ENCODE measurements at regions not wholly inside any gene's neighbourhood (a gene's known extent, or its start where the extent isn't known, plus 50 kb on each side); places are given as distances from the start of the nearest gene placed in this dataset.

DNA sequence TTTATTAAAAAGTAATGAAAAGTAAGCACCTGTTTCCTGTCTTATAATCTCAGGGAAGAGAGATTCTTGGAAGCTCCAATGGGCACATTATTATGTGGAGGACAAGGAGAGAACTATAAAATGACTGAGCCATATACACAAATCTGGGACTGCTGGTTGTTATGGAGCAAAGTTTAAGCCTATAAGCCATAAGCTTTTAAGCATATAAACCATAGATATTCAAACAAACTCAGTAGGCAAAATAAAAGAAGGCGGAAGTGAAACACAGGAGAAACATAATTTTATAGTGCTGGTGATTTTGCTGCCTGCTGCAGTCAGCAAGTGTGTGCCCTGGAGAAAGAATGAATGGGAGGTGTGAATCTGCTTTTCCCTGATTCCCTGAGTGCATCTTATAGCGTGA is 274.4 kb downstream of the KIF20B start:
- no peak for FAIRE-seq
- DNase-seq (ENCODE audit: low spot score), result no peak
- BruUV-seq (replicated peaks), result no TSS peak
- Histone ChIP-seq H2AFZ (ENCODE audit: low read length) (no peak overlapping the region), H3K36me3 (replicated peaks in 1 of 2; ENCODE audit: control insufficient read depth in 1 of 2, insufficient read depth in 2 of 2, low read length in 2 of 2) (no peaks in the 10 kb centered on the region), H3K27me3 (ENCODE audit: control insufficient read depth in 1 of 2, insufficient read depth in 2 of 2, low read length in 2 of 2) (peaks cover 0 to 2% of the 10 kb centered on the region in 2 experiments; a peak in 1 of 5 replicates), H3K79me2 (ENCODE audit: insufficient read depth, low read length) (no peaks in the 10 kb centered on the region), H3K4me1 (ENCODE audit: insufficient read depth, low read length) (no peaks in the 10 kb centered on the region), H3K9me3 (ENCODE audit: low read length) (no peaks in the 10 kb centered on the region), H3K4me3 (replicated peaks in 1 of 3; ENCODE audit: insufficient read depth in 1 of 3, low read depth in 2 of 3, low read length in 3 of 3) (no peak overlapping the region), H4K20me1 (ENCODE audit: insufficient read depth, low read length) (no peaks in the 10 kb centered on the region), H3K4me2 (ENCODE audit: low read depth, low read length) (no peak overlapping the region), H3K9ac (ENCODE audit: insufficient read depth, low read depth, low read length) (no peak overlapping the region), H3K27ac (ENCODE audit: extremely low read length, insufficient read depth, low read length) (no peak overlapping the region)
- ChIA-PET POLR2A (no interaction called here), CTCF (ENCODE audit: low intra/inter-chr PET ratio, low total read pairs) (no interaction called here)
- intact Hi-C loops (cut with micrococcal nuclease; ENCODE audit: unreplicated experiment), result no loop called here
- TF ChIP-seq MED1 (CRISPR knock-in tag; IDR thresholded peaks at IDR 0.05), result no peak
- TF ChIP-seq HDAC6 (IDR thresholded peaks at IDR 0.05; ENCODE audit: low read depth, low read length), result no peak
- TF ChIP-seq KLF13 (CRISPR knock-in tag; IDR thresholded peaks at IDR 0.05), result no peak
- TF ChIP-seq, protein P1, sequence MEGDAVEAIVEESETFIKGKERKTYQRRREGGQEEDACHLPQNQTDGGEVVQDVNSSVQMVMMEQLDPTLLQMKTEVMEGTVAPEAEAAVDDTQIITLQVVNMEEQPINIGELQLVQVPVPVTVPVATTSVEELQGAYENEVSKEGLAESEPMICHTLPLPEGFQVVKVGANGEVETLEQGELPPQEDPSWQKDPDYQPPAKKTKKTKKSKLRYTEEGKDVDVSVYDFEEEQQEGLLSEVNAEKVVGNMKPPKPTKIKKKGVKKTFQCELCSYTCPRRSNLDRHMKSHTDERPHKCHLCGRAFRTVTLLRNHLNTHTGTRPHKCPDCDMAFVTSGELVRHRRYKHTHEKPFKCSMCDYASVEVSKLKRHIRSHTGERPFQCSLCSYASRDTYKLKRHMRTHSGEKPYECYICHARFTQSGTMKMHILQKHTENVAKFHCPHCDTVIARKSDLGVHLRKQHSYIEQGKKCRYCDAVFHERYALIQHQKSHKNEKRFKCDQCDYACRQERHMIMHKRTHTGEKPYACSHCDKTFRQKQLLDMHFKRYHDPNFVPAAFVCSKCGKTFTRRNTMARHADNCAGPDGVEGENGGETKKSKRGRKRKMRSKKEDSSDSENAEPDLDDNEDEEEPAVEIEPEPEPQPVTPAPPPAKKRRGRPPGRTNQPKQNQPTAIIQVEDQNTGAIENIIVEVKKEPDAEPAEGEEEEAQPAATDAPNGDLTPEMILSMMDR (CRISPR knock-in tag; IDR thresholded peaks at IDR 0.05), result no peak
- no peak for TF ChIP-seq ZNF232 (CRISPR knock-in tag; IDR thresholded peaks at IDR 0.05; ENCODE audit: borderline replicate concordance)
- TF ChIP-seq, protein P2, sequence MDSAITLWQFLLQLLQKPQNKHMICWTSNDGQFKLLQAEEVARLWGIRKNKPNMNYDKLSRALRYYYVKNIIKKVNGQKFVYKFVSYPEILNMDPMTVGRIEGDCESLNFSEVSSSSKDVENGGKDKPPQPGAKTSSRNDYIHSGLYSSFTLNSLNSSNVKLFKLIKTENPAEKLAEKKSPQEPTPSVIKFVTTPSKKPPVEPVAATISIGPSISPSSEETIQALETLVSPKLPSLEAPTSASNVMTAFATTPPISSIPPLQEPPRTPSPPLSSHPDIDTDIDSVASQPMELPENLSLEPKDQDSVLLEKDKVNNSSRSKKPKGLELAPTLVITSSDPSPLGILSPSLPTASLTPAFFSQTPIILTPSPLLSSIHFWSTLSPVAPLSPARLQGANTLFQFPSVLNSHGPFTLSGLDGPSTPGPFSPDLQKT (CRISPR knock-in tag; IDR thresholded peaks at IDR 0.05; ENCODE audit: borderline replicate concordance), result no peak
- no peak for ATAC-seq
- in situ Hi-C loops (cut with HindIII; ENCODE audit: extremely low pct_ligation_motif_present, low pct_unique_long_range_greater_than_20kb), result no loop called here
- WGBS (ENCODE audit: low lambda C conversion rate), result 36% methylated on average over 2 of the region's 2 CpGs

DNA sequence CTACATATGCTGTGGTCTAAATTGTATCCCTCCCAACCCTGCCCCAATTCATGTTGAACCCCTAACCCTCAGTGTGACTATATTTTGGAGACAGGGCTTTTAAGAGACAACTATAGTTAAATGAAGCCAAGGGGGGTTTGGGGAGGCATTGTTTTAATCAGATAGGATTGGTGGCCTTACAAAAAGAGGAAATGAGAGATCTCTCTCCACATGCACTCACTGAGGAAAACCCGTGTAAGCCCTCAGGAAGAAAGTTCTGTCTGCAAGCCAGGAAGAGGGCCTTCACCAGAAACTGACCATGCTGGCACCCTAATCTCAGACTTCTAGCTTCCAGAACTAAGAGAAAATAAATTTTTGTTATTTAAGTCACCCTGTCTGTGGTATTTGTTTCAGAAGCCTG is 276.7 kb downstream of the KIF20B start:
- Histone ChIP-seq H3K9ac (ENCODE audit: insufficient read depth, low read depth, low read length) (no peak overlapping the region), H3K79me2 (ENCODE audit: insufficient read depth, low read length) (no peaks in the 10 kb centered on the region), H3K9me3 (ENCODE audit: low read length) (no peaks in the 10 kb centered on the region), H3K27me3 (ENCODE audit: control insufficient read depth in 1 of 2, insufficient read depth in 2 of 2, low read length in 2 of 2) (no peaks in the 10 kb centered on the region), H3K36me3 (replicated peaks in 1 of 2; ENCODE audit: control insufficient read depth in 1 of 2, insufficient read depth in 2 of 2, low read length in 2 of 2) (no peaks in the 10 kb centered on the region), H3K4me3 (replicated peaks in 1 of 3; ENCODE audit: insufficient read depth in 1 of 3, low read depth in 2 of 3, low read length in 3 of 3) (no peak overlapping the region), H3K4me1 (ENCODE audit: insufficient read depth, low read length) (no peaks in the 10 kb centered on the region), H2AFZ (ENCODE audit: low read length) (no peak overlapping the region), H3K4me2 (ENCODE audit: low read depth, low read length) (no peak overlapping the region), H4K20me1 (ENCODE audit: insufficient read depth, low read length) (no peaks in the 10 kb centered on the region), H3K27ac (ENCODE audit: extremely low read length, insufficient read depth, low read length) (no peak overlapping the region)
- FAIRE-seq (no peak), ATAC-seq (no peak), DNase-seq (ENCODE audit: low spot score) (no peak)
- POLR2A ChIA-PET, result no interaction called here
- intact Hi-C loops (cut with micrococcal nuclease; ENCODE audit: unreplicated experiment) (no loop called here), in situ Hi-C loops (cut with HindIII; ENCODE audit: extremely low pct_ligation_motif_present, low pct_unique_long_range_greater_than_20kb) (no loop called here)
- CTCF ChIA-PET (ENCODE audit: low intra/inter-chr PET ratio, low total read pairs), result no interaction called here
- no TSS peak for BruUV-seq (replicated peaks)
- TF ChIP-seq, protein P3, sequence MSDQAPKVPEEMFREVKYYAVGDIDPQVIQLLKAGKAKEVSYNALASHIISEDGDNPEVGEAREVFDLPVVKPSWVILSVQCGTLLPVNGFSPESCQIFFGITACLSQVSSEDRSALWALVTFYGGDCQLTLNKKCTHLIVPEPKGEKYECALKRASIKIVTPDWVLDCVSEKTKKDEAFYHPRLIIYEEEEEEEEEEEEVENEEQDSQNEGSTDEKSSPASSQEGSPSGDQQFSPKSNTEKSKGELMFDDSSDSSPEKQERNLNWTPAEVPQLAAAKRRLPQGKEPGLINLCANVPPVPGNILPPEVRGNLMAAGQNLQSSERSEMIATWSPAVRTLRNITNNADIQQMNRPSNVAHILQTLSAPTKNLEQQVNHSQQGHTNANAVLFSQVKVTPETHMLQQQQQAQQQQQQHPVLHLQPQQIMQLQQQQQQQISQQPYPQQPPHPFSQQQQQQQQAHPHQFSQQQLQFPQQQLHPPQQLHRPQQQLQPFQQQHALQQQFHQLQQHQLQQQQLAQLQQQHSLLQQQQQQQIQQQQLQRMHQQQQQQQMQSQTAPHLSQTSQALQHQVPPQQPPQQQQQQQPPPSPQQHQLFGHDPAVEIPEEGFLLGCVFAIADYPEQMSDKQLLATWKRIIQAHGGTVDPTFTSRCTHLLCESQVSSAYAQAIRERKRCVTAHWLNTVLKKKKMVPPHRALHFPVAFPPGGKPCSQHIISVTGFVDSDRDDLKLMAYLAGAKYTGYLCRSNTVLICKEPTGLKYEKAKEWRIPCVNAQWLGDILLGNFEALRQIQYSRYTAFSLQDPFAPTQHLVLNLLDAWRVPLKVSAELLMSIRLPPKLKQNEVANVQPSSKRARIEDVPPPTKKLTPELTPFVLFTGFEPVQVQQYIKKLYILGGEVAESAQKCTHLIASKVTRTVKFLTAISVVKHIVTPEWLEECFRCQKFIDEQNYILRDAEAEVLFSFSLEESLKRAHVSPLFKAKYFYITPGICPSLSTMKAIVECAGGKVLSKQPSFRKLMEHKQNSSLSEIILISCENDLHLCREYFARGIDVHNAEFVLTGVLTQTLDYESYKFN (CRISPR knock-in tag; conservative IDR thresholded peaks at IDR 0.05), result no peak
- TF ChIP-seq SAP130 (CRISPR knock-in tag; IDR thresholded peaks at IDR 0.05; ENCODE audit: low read depth), result no peak
- TF ChIP-seq AGO1 (IDR thresholded peaks at IDR 0.05; ENCODE audit: low read depth, low read length, poor library complexity, severe bottlenecking), result no peak
- no peak for TF ChIP-seq MZF1 (CRISPR knock-in tag; IDR thresholded peaks at IDR 0.05; ENCODE audit: borderline replicate concordance)
- no peak for TF ChIP-seq NR2F6 (IDR thresholded peaks at IDR 0.05)
- TF ChIP-seq NR2F6 (CRISPR knock-in tag; IDR thresholded peaks at IDR 0.05), result no peak
- WGBS (ENCODE audit: low lambda C conversion rate), result 0% methylated on average over 1 of the region's 1 CpG

All from HepG2 (cell line).